Common myeloid progenitor, CD34-positive (primary cell): ENCODE measurements at regions not wholly inside any gene's neighbourhood (a gene's known extent, or its start where the extent isn't known, plus 50 kb on each side); places are given as distances from the start of the nearest gene placed in this dataset.

Experiments
- CTCF ChIA-PET: fragments of 350-600 bp; sonication (Branson Sonifier 250); formaldehyde crosslinking; loops from one replicate; lab custom pipeline; 2021; ENCODE audit warnings: antibody characterized with exemption; lab: Charles Lee
- POLR2A ChIA-PET: fragments of 350-600 bp; sonication (Branson Sonifier 250); formaldehyde crosslinking; loops from one replicate; lab custom pipeline; 2021; ENCODE audit warnings: antibody characterized with exemption; lab: Charles Lee
- DNase-seq, 3 donors: peaks; one replicate each; pipeline versions ENCODE4 v3.0.0 to v3.0.0-alpha.2; 2013
- H3K27ac ChIP-seq, 2 experiments: 1 replicate in 1 of 2; 2 replicates in 1 of 2; pipeline ENCODE4 v1.7.0; 2013; ENCODE audit warnings: inconsistent platforms in 2 of 2, low read length in 2 of 2, mild to moderate bottlenecking in 2 of 2, low read depth in 1 of 2, moderate library complexity in 1 of 2; ENCODE audit not compliant: severe bottlenecking in 2 of 2, insufficient read depth in 1 of 2, poor library complexity in 1 of 2
- H3K27me3 ChIP-seq, 5 experiments: replicated peaks in 2 of 5; 1 replicate in 3 of 5; 2 replicates in 2 of 5; pipeline versions ENCODE4 v1.6.1 to v1.7.0; 2013; ENCODE audit warnings: low read length in 4 of 5, mild to moderate bottlenecking in 2 of 5, moderate library complexity in 2 of 5, inconsistent platforms in 1 of 5; ENCODE audit not compliant: insufficient read depth in 5 of 5, control insufficient read depth in 4 of 5
- H3K36me3 ChIP-seq, 4 experiments: 1 replicate in 2 of 4; 2 replicates in 2 of 4; pipeline versions ENCODE4 v1.6.1 to v1.7.0; 2013; ENCODE audit warnings: low read length in 3 of 4, control low read depth in 1 of 4, mild to moderate bottlenecking in 1 of 4; ENCODE audit not compliant: control insufficient read depth in 4 of 4, insufficient read depth in 4 of 4
- H3K4me1 ChIP-seq, 4 experiments: 1 replicate in 3 of 4; 2 replicates in 1 of 4; pipeline versions ENCODE4 v1.6.1 to v1.7.1; 2013; ENCODE audit warnings: low read length in 3 of 4, mild to moderate bottlenecking in 3 of 4, control low read depth in 1 of 4, inconsistent platforms in 1 of 4, moderate library complexity in 1 of 4; ENCODE audit not compliant: control insufficient read depth in 4 of 4, insufficient read depth in 4 of 4; ENCODE audit errors: control extremely low read depth in 1 of 4
- H3K4me3 ChIP-seq, 7 experiments: 1 replicate in 4 of 7; 2 replicates in 3 of 7; pipeline versions ENCODE4 v1.5.1 to v1.7.0; 2013; ENCODE audit warnings: mild to moderate bottlenecking in 7 of 7, low read length in 6 of 7, moderate library complexity in 6 of 7, inconsistent platforms in 2 of 7, low read depth in 2 of 7, control low read depth in 1 of 7; ENCODE audit not compliant: insufficient read depth in 4 of 7, control insufficient read depth in 1 of 7; ENCODE audit errors: extremely low read depth in 1 of 7
- H3K9me3 ChIP-seq, 5 experiments: 1 replicate in 4 of 5; 2 replicates in 1 of 5; pipeline versions ENCODE4 v1.6.1 to v1.7.1; 2013; ENCODE audit warnings: low read length in 4 of 5, mild to moderate bottlenecking in 2 of 5, inconsistent platforms in 1 of 5, low read depth in 1 of 5, moderate library complexity in 1 of 5; ENCODE audit not compliant: control insufficient read depth in 4 of 5, insufficient read depth in 2 of 5; ENCODE audit errors: control extremely low read depth in 1 of 5
- WGBS: methylation state at CpG from one replicate; pipeline ENCODE4 v1.1.5; 2013; ENCODE audit not compliant: insufficient coverage; 5-methylcytosine and 5-hydroxymethylcytosine counted together

- no peaks in the 10 kb centered on the region for H3K27me3 ChIP-seq
- POLR2A ChIA-PET: no interaction called here
- no peak for DNase-seq
- no peak overlapping the region for H3K27ac ChIP-seq
- CTCF ChIA-PET: no interaction called here
- H3K9me3 ChIP-seq: peaks cover 3 to 17% (median 7%) of the 10 kb centered on the region in 5 experiments
- no peaks in the 10 kb centered on the region for H3K36me3 ChIP-seq
- no peak overlapping the region for H3K4me3 ChIP-seq
- peaks cover 0 to 3% (median 0%) of the 10 kb centered on the region in 4 experiments for H3K4me1 ChIP-seq
- WGBS: 85% methylated on average over 2 of the region's 3 CpGs
Measured at GRCh38 chr7:138169441-138169851, 93.2 kb downstream of the AKR1D1 start.

GRCh38 chr7:138170298-138170697 is 94.0 kb downstream of the AKR1D1 start:
- CTCF ChIA-PET: interaction anchor here (0.6 kb wide), 1 partner anchor 582 kb away, joined by 3 read pairs; no protein-coding TSS in a partner anchor
- H3K9me3 ChIP-seq: peaks cover 0 to 16% (median 4%) of the 10 kb centered on the region in 5 experiments
- 86% methylated on average over 1 of the region's 2 CpGs for WGBS

GRCh38 chr7:138170959-138171703 is 94.9 kb downstream of the AKR1D1 start:
- Histone ChIP-seq H3K36me3 (no peaks in the 10 kb centered on the region), H3K4me1 (peaks cover 0 to 3% (median 0%) of the 10 kb centered on the region in 4 experiments), H3K27ac (no peak overlapping the region), H3K9me3 (peaks cover 0 to 16% (median 4%) of the 10 kb centered on the region in 5 experiments), H3K4me3 (no peak overlapping the region), H3K27me3 (no peaks in the 10 kb centered on the region)
- whole genome bisulfite sequencing: 89% methylated on average over 7 of the region's 7 CpGs
- DNase-seq: peak in 2 of 3 donors; percentile 42 to 53
- ChIA-PET CTCF (interaction anchor here (1.4 kb wide), 1 partner anchor 11 kb away, joined by 9 read pairs; no protein-coding TSS in a partner anchor), POLR2A (no interaction called here)

More at GRCh38 chr7:138170298-138170697, 94.0 kb downstream of the AKR1D1 start:
- H3K27me3 ChIP-seq: no peaks in the 10 kb centered on the region
- no peak for DNase-seq
- POLR2A ChIA-PET: no interaction called here
- no peak overlapping the region for H3K4me3 ChIP-seq
- no peak overlapping the region for H3K27ac ChIP-seq
- peaks cover 0 to 3% (median 0%) of the 10 kb centered on the region in 4 experiments for H3K4me1 ChIP-seq
- no peaks in the 10 kb centered on the region for H3K36me3 ChIP-seq

GRCh38 chr7:138173548-138173947 is 97.3 kb downstream of the AKR1D1 start:
- Histone ChIP-seq H3K4me1 (no peaks in the 10 kb centered on the region), H3K36me3 (no peaks in the 10 kb centered on the region), H3K27me3 (no peaks in the 10 kb centered on the region), H3K27ac (no peak overlapping the region), H3K9me3 (peaks cover 0 to 16% (median 2%) of the 10 kb centered on the region in 5 experiments), H3K4me3 (no peak overlapping the region)
- WGBS: no CpG with 5 or more reads among the region's 3 CpGs
- ChIA-PET CTCF (no interaction called here), POLR2A (no interaction called here)
- DNase-seq: no peak

- Histone ChIP-seq H3K27ac (no peak overlapping the region), H3K4me3 (no peak overlapping the region), H3K36me3 (no peaks in the 10 kb centered on the region), H3K4me1 (no peaks in the 10 kb centered on the region), H3K27me3 (no peaks in the 10 kb centered on the region), H3K9me3 (peaks cover 0 to 16% (median 2%) of the 10 kb centered on the region in 5 experiments)
- 100% methylated on average over 1 of the region's 5 CpGs for WGBS
- POLR2A ChIA-PET: no interaction called here
- no peak for DNase-seq
- CTCF ChIA-PET: no interaction called here
Measured at GRCh38 chr7:138176060-138176459, 99.8 kb downstream of the AKR1D1 start.

- ChIA-PET POLR2A (no interaction called here), CTCF (no interaction called here)
- WGBS: 94% methylated on average over 2 of the region's 4 CpGs
- Histone ChIP-seq H3K36me3 (no peaks in the 10 kb centered on the region), H3K27ac (no peak overlapping the region), H3K9me3 (peaks cover 1 to 18% (median 8%) of the 10 kb centered on the region in 5 experiments), H3K27me3 (no peaks in the 10 kb centered on the region), H3K4me3 (no peak overlapping the region), H3K4me1 (no peaks in the 10 kb centered on the region)
- DNase-seq: no peak
Measured at GRCh38 chr7:138184191-138184590, 107.9 kb downstream of the AKR1D1 start.
